ENCODE measurements at regions not wholly inside any gene's neighbourhood (a gene's known extent, or its start where the extent isn't known, plus 50 kb on each side); places are given as distances from the start of the nearest gene placed in this dataset.

DNA sequence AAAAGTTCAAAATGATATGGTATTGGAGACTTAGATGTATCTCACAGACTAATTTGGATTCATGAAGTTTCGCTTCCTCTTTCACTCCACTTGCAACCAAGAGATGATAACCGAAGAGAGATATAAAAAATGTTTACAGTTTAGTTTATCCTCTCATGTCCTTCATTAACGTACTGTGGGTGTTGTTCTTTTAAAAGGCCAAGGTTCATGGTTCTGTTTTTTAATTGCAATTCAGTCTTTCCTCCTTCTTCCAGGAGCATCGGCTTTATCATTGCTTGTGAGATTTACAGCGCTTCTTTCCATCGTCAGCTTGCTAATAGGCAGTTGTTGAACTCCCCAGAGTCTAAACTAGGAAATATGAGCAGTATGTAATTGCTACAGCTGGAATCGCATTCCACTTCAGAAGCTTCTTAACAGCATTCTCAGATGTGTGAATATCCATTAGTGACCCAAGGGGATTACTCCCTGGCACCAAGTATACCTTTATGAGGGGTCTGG, 75.9 kb upstream of the HGF start:
- TF ChIP-seq, protein P1, sequence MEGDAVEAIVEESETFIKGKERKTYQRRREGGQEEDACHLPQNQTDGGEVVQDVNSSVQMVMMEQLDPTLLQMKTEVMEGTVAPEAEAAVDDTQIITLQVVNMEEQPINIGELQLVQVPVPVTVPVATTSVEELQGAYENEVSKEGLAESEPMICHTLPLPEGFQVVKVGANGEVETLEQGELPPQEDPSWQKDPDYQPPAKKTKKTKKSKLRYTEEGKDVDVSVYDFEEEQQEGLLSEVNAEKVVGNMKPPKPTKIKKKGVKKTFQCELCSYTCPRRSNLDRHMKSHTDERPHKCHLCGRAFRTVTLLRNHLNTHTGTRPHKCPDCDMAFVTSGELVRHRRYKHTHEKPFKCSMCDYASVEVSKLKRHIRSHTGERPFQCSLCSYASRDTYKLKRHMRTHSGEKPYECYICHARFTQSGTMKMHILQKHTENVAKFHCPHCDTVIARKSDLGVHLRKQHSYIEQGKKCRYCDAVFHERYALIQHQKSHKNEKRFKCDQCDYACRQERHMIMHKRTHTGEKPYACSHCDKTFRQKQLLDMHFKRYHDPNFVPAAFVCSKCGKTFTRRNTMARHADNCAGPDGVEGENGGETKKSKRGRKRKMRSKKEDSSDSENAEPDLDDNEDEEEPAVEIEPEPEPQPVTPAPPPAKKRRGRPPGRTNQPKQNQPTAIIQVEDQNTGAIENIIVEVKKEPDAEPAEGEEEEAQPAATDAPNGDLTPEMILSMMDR (IDR thresholded peaks at IDR 0.05): no peak
- no peak for TF ChIP-seq EZH2 (IDR thresholded peaks at IDR 0.05)

All from neural progenitor cell (in vitro differentiated cells).